ENCODE measurements at regions not wholly inside any gene's neighbourhood (a gene's known extent, or its start where the extent isn't known, plus 50 kb on each side); places are given as distances from the start of the nearest gene placed in this dataset.

- TF ChIP-seq KIAA2018 (CRISPR knock-in tag; IDR thresholded peaks at IDR 0.05; ENCODE audit: borderline replicate concordance), result no peak
- TF ChIP-seq ZNF713 (CRISPR knock-in tag; IDR thresholded peaks at IDR 0.05), result no peak
- TF ChIP-seq ZNF251 (CRISPR knock-in tag; IDR thresholded peaks at IDR 0.05), result no peak
- TF ChIP-seq TSC22D2 (CRISPR knock-in tag; IDR thresholded peaks at IDR 0.05; ENCODE audit: borderline replicate concordance), result no peak
- no peak for TF ChIP-seq ZNF720 (CRISPR knock-in tag; IDR thresholded peaks at IDR 0.05)
- TF ChIP-seq GATAD2A (CRISPR knock-in tag; IDR thresholded peaks at IDR 0.05), result no peak
Observed at GRCh38 chr15:57819646-57820045, 113.1 kb downstream of the POLR2M start (continued).

- Histone ChIP-seq H4K20me1 (ENCODE audit: insufficient read depth, low read length) (no peaks in the 10 kb centered on the region), H3K4me2 (ENCODE audit: low read depth, low read length) (no peak overlapping the region), H3K9ac (ENCODE audit: insufficient read depth, low read depth, low read length) (no peak overlapping the region), H3K9me3 (ENCODE audit: low read length) (no peaks in the 10 kb centered on the region), H3K36me3 (replicated peaks in 1 of 2; ENCODE audit: control insufficient read depth in 1 of 2, insufficient read depth in 2 of 2, low read length in 2 of 2) (no peaks in the 10 kb centered on the region), H2AFZ (ENCODE audit: low read length) (no peak overlapping the region), H3K4me3 (replicated peaks in 1 of 3; ENCODE audit: insufficient read depth in 1 of 3, low read depth in 2 of 3, low read length in 3 of 3) (no peak overlapping the region), H3K79me2 (ENCODE audit: insufficient read depth, low read length) (no peaks in the 10 kb centered on the region), H3K27me3 (ENCODE audit: control insufficient read depth in 1 of 2, insufficient read depth in 2 of 2, low read length in 2 of 2) (peaks cover 2 to 17% of the 10 kb centered on the region in 2 experiments; a peak in 3 of 5 replicates), H3K4me1 (ENCODE audit: insufficient read depth, low read length) (no peaks in the 10 kb centered on the region), H3K27ac (ENCODE audit: extremely low read length, insufficient read depth, low read length) (no peak overlapping the region)
- WGBS (ENCODE audit: low lambda C conversion rate), result 0% methylated on average over 2 of the region's 2 CpGs
- POLR2A ChIA-PET, result no interaction called here
- CTCF ChIA-PET (ENCODE audit: low intra/inter-chr PET ratio, low total read pairs), result no interaction called here
- TF ChIP-seq FOXJ3 (CRISPR knock-in tag; IDR thresholded peaks at IDR 0.05; ENCODE audit: borderline replicate concordance) (no peak), FOSL1 (CRISPR knock-in tag; IDR thresholded peaks at IDR 0.05; ENCODE audit: borderline replicate concordance) (no peak), TMF1 (CRISPR knock-in tag; IDR thresholded peaks at IDR 0.05; ENCODE audit: low read depth) (no peak), SYNCRIP (IDR thresholded peaks at IDR 0.05; ENCODE audit: insufficient read depth, low read depth, low read length) (no peak), ZXDC (CRISPR knock-in tag; IDR thresholded peaks at IDR 0.05) (no peak), KLF6 (CRISPR knock-in tag; IDR thresholded peaks at IDR 0.05) (no peak), MZF1 (CRISPR knock-in tag; IDR thresholded peaks at IDR 0.05; ENCODE audit: borderline replicate concordance) (no peak), ZFAT (CRISPR knock-in tag; conservative IDR thresholded peaks at IDR 0.05) (no peak), RBAK (CRISPR knock-in tag; IDR thresholded peaks at IDR 0.05) (no peak)
- ATAC-seq (no peak), FAIRE-seq (no peak), DNase-seq (ENCODE audit: low spot score) (no peak)
- intact Hi-C loops (cut with micrococcal nuclease; ENCODE audit: unreplicated experiment) (no loop called here), in situ Hi-C loops (cut with HindIII; ENCODE audit: extremely low pct_ligation_motif_present, low pct_unique_long_range_greater_than_20kb) (no loop called here)
- BruUV-seq (replicated peaks), result no TSS peak
Observed at GRCh38 chr15:57820119-57820518, 113.6 kb downstream of the POLR2M start.

All from HepG2 (cell line).